ENCODE measurements at regions not wholly inside any gene's neighbourhood (a gene's known extent, or its start where the extent isn't known, plus 50 kb on each side); places are given as distances from the start of the nearest gene placed in this dataset.

- Histone ChIP-seq H3K4me3 (no peak overlapping the region), H3K27me3 (no peaks in the 10 kb centered on the region), H3K36me3 (no peaks in the 10 kb centered on the region), H3K9me3 (no peaks in the 10 kb centered on the region), H3K27ac (no peak overlapping the region), H3K4me1 (no peaks in the 10 kb centered on the region)
- 75 to 78% methylated on average over 3 of the region's 3 CpGs for WGBS, 2 donors (ENCODE audit: low coverage in 1 of 2)
- ATAC-seq, result no peak
- TF ChIP-seq EP300 (IDR thresholded peaks at IDR 0.05), result no peak
- TF ChIP-seq POLR2A (IDR thresholded peaks at IDR 0.05), result no peak
- TF ChIP-seq CTCF (IDR thresholded peaks at IDR 0.05), result no peak
- no peak for TF ChIP-seq POLR2AphosphoS5 (IDR thresholded peaks at IDR 0.05)
Measured at GRCh38 chr5:109594217-109594616, 95.5 kb upstream of the MAN2A1 start.

GRCh38 chr5:109590799-109591198 is 98.9 kb upstream of the MAN2A1 start:
- 86 to 92% methylated on average over 3 of the region's 3 CpGs for WGBS, 2 donors (ENCODE audit: low coverage in 1 of 2)
- no peak overlapping the region for H3K4me3 ChIP-seq
- no peak for ATAC-seq

GRCh38 chr5:109589986-109590385 is 99.7 kb upstream of the MAN2A1 start:
- H3K36me3 ChIP-seq, result no peaks in the 10 kb centered on the region
- H3K9me3 ChIP-seq, result no peaks in the 10 kb centered on the region
- WGBS, 2 donors (ENCODE audit: low coverage in 1 of 2), result 49 to 84% methylated on average over 3 of the region's 4 CpGs
- no peak for TF ChIP-seq EP300 (IDR thresholded peaks at IDR 0.05)
- TF ChIP-seq CTCF (IDR thresholded peaks at IDR 0.05), result peak in 1 of 4 experiments; percentile 23
- H3K4me3 ChIP-seq, result no peak overlapping the region
- no peaks in the 10 kb centered on the region for H3K27me3 ChIP-seq
- no peak overlapping the region for H3K27ac ChIP-seq
- no peaks in the 10 kb centered on the region for H3K4me1 ChIP-seq
- no peak for ATAC-seq

More at GRCh38 chr5:109590799-109591198, 98.9 kb upstream of the MAN2A1 start:
- Histone ChIP-seq H3K4me1 (no peaks in the 10 kb centered on the region), H3K36me3 (no peaks in the 10 kb centered on the region), H3K27ac (no peak overlapping the region), H3K9me3 (no peaks in the 10 kb centered on the region), H3K27me3 (no peaks in the 10 kb centered on the region)
- TF ChIP-seq POLR2AphosphoS5 (IDR thresholded peaks at IDR 0.05) (no peak), EP300 (IDR thresholded peaks at IDR 0.05) (no peak), POLR2A (IDR thresholded peaks at IDR 0.05) (no peak), CTCF (IDR thresholded peaks at IDR 0.05) (no peak)

- 100% methylated on average over 1 to 4 of the region's 5 CpGs for WGBS, 2 donors (ENCODE audit: low coverage in 1 of 2)
- Histone ChIP-seq H3K4me3 (no peak overlapping the region), H3K27me3 (no peaks in the 10 kb centered on the region), H3K4me1 (no peaks in the 10 kb centered on the region), H3K36me3 (no peaks in the 10 kb centered on the region), H3K27ac (no peak overlapping the region), H3K9me3 (no peaks in the 10 kb centered on the region)
- TF ChIP-seq CTCF (IDR thresholded peaks at IDR 0.05) (no peak), POLR2AphosphoS5 (IDR thresholded peaks at IDR 0.05) (no peak), EP300 (IDR thresholded peaks at IDR 0.05) (no peak), POLR2A (IDR thresholded peaks at IDR 0.05) (no peak)
- ATAC-seq, result no peak
Measured at GRCh38 chr5:109589239-109589638, 100.5 kb upstream of the MAN2A1 start.

- Histone ChIP-seq H3K4me3 (no peak overlapping the region), H3K27me3 (no peaks in the 10 kb centered on the region), H3K4me1 (no peaks in the 10 kb centered on the region), H3K9me3 (no peaks in the 10 kb centered on the region), H3K36me3 (no peaks in the 10 kb centered on the region), H3K27ac (no peak overlapping the region)
- no peak for TF ChIP-seq EP300 (IDR thresholded peaks at IDR 0.05)
- TF ChIP-seq POLR2AphosphoS5 (IDR thresholded peaks at IDR 0.05), result no peak
- no peak for TF ChIP-seq POLR2A (IDR thresholded peaks at IDR 0.05)
- no peak for ATAC-seq
- 92 to 97% methylated on average over 5 to 12 of the region's 25 CpGs for WGBS, 2 donors (ENCODE audit: low coverage in 1 of 2)
Measured at GRCh38 chr5:109588281-109589035, 101.3 kb upstream of the MAN2A1 start.
